Activated naive CD8-positive, alpha-beta T cell treated with anti-CD3 and anti-CD28 coated beads, Interleukin-2, amount 50 U/mL, for 24 hours (primary cell): ENCODE measurements at regions not wholly inside any gene's neighbourhood (a gene's known extent, or its start where the extent isn't known, plus 50 kb on each side); places are given as distances from the start of the nearest gene placed in this dataset.

ENCODE experiments used
- ATAC-seq: fragments of 150-1000 bp; cut with Tn5 transposase; one replicate; pipeline ENCODE4 v1.10.0; 2021
- DNase-seq: peaks from one replicate; pipeline ENCODE4 v3.0.0; 2021
- H3K27ac Mint-ChIP-seq: one replicate; pipeline ENCODE4 v1.8.0; 2021; ENCODE audit warnings: mild to moderate bottlenecking, mixed read lengths
- H3K27me3 Mint-ChIP-seq: one replicate; pipeline ENCODE4 v1.8.0; 2021; ENCODE audit warnings: mixed read lengths
- H3K36me3 Mint-ChIP-seq: one replicate; pipeline ENCODE4 v1.8.0; 2021; ENCODE audit warnings: low read depth, mixed read lengths
- H3K4me1 Mint-ChIP-seq: one replicate; pipeline ENCODE4 v1.8.0; 2021; ENCODE audit warnings: mixed read lengths
- H3K4me3 Mint-ChIP-seq: one replicate; pipeline ENCODE4 v1.8.0; 2021; ENCODE audit warnings: mild to moderate bottlenecking, moderate library complexity, mixed read lengths
- H3K9me3 Mint-ChIP-seq: one replicate; pipeline ENCODE4 v1.8.0; 2021; ENCODE audit warnings: mixed read lengths

DNA sequence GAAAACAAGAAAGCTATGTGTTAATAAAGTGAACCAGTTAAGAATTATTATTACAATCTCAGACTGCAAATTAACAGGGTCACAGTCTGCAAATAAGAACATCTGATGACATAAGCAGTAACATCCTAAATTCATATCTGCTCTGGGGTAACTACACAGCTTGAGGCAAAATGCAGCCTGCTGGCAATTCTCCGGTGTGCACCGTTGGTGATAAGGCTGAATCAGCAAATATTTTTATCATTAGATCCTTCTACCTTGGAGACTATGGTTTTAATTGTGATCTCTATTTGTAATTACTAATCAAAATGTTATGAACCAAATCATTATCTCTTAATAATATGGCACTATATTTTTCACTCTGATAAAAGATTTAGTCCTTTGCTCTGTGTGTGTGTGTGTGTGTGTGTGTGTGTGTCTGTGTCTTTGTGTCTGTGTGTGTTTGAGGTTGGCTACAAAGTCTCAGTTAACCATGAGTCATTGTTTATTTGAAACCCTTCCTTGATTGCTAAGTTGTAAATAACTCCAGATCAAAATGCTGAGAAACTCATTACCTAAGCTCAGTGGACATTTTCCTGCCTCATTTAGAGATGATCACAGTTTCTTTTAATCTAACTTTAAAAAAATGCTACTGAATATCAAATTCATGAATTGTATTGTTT lies 442.6 kb downstream of the GXYLT1 start:
- Mint-ChIP-seq H3K27me3 (no peaks in the 10 kb centered on the region), H3K27ac (no peak overlapping the region), H3K9me3 (no peaks in the 10 kb centered on the region), H3K36me3 (no peaks in the 10 kb centered on the region), H3K4me3 (no peak overlapping the region), H3K4me1 (no peaks in the 10 kb centered on the region)
- ATAC-seq (no peak), DNase-seq (no peak)

DNA sequence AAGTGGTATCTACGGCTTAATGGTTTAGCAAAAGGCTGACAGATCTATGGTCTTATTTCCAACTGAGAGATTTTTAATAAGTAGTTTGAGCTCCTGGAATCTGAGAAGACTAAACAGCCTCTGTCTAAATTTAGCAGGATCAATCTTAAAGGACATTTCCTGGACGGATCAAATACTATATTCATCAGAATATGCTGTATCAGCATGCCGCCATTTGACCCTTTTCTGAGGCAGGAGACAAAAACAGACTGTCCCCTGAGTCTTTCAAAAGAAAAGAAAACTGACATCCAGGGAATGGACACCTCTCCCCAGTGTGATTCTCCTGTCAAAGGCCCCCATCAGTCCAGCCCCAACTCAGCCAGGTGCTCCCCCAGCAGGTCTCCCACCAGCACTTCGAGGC lies 443.7 kb downstream of the GXYLT1 start:
- Mint-ChIP-seq H3K4me1 (no peaks in the 10 kb centered on the region), H3K36me3 (no peaks in the 10 kb centered on the region), H3K27ac (no peak overlapping the region), H3K4me3 (no peak overlapping the region), H3K9me3 (no peaks in the 10 kb centered on the region), H3K27me3 (no peaks in the 10 kb centered on the region)
- no peak for DNase-seq
- ATAC-seq = no peak

DNA sequence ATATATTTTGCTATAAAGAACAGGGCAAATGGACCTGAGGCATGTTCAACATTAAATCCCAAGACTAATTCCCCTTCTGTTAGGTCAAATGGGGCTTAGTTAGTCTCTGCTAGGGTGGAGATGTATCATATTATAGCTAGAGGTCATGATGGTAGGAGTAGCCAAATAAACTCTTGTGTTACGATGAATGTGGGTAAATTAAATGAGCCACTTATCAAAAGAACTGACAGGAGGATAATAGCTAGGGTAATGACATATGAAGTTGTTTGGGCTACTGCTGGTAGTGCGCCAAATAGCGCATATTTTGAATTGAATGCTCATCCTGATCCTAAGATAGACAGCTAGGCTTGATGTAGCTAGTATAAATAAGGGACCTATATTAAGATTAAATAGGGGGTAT lies 445.0 kb downstream of the GXYLT1 start:
- Mint-ChIP-seq H3K9me3 (no peaks in the 10 kb centered on the region), H3K27ac (no peak overlapping the region), H3K27me3 (no peaks in the 10 kb centered on the region), H3K4me3 (no peak overlapping the region), H3K4me1 (no peaks in the 10 kb centered on the region), H3K36me3 (no peaks in the 10 kb centered on the region)
- no peak for DNase-seq
- no peak for ATAC-seq

DNA sequence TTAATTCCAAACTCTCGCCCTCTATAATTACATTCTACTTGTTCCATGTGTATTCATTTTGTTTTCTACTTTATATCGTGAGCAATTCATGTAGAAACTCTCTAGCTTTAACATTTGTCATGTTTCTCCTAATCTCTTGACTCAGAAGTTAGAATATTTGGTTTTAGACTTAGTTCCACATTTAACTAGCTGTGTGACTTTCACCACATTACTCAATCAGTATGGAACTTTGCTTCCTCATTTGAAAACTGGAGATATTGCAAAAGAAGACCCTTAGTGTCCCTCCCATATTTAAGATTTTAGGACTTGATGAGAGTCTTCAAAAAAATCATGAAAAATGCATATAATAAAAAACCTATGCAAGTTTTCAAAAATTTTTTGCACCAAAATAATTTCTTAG lies 447.5 kb downstream of the GXYLT1 start:
- no peak overlapping the region for H3K27ac Mint-ChIP-seq
- ATAC-seq = no peak
- no peak overlapping the region for H3K4me3 Mint-ChIP-seq
- H3K4me1 Mint-ChIP-seq = no peaks in the 10 kb centered on the region
- H3K36me3 Mint-ChIP-seq = no peaks in the 10 kb centered on the region
- no peak for DNase-seq
- no peaks in the 10 kb centered on the region for H3K9me3 Mint-ChIP-seq
- peaks cover 1% of the 10 kb centered on the region for H3K27me3 Mint-ChIP-seq

DNA sequence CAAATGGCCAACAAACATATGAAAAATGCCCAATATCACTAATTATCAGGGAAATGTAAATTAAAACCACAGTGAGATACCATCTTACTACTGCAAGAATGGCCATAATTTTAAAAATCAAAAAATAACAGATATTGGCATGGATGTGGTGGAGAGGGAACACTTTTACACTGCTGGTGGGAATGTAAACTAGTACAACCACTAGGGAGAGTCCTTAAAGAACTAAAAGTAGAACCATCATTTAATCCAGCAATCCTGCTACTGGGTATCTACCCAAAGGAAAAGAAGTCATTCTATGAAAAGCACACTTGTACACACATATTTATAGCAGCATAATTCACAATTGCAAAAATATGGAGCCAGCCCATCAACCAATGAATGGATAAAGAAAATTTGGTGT lies 459.7 kb downstream of the GXYLT1 start:
- H3K36me3 Mint-ChIP-seq = no peaks in the 10 kb centered on the region
- no peak overlapping the region for H3K27ac Mint-ChIP-seq
- no peak for ATAC-seq
- H3K9me3 Mint-ChIP-seq = no peaks in the 10 kb centered on the region
- DNase-seq = no peak
- no peaks in the 10 kb centered on the region for H3K27me3 Mint-ChIP-seq
- H3K4me3 Mint-ChIP-seq = no peak overlapping the region
- H3K4me1 Mint-ChIP-seq = no peaks in the 10 kb centered on the region

DNA sequence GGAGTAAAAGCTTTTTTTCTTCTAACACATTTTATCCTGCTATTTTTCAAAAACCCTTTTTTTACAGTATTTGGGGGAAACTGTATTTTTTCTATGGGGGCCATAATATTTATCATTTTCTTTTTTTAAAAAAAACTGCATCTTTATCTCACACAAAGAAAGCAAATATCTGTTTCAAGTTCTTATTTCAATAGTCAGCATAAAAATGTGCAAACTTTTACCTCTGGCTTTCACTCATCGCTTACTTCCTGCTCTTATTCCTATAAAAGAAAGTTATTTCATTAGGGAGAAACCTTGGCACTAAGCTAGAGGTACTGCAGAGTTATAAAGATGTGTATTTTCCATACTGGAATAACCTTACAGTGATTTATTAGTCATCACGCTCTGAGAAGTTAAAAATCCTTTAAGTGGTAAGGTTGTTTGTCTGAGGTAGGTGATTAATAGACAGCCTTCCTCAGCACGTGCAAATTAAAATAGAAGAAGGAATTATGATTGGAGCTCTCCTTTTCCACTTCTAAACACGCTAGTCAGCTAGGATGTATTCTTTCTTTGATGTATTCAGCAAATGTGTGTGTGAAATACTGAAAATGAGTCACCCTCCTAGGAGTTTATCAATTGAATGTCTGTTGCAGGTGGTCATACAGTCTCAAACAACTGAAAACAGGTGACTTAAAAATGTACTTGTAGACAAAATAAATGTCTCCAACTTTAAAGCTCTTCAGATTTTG lies 461.0 kb downstream of the GXYLT1 start:
- Mint-ChIP-seq H3K27me3 (no peaks in the 10 kb centered on the region), H3K9me3 (peaks cover under 1% of the 10 kb centered on the region), H3K27ac (no peak overlapping the region), H3K36me3 (no peaks in the 10 kb centered on the region), H3K4me1 (no peaks in the 10 kb centered on the region), H3K4me3 (no peak overlapping the region)
- DNase-seq (no peak), ATAC-seq (no peak)

DNA sequence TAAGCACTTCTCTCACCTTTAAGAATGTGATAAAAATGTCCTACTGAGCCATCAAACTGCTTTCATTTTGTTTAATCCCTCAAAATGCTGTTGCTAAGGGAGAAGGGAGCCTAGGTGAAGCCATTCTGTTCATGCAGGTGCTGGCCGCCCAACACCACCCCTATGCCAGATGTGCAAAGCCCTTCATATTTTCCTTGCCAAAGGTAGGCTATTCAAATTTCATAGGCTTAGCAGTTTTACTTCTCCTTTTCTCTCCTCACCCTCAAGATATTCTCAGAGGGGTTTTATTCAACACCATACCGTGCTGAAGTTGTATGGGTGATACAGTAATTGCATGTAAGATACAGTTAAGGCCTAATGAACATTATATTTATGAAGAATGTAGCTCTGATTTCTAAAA lies 461.7 kb downstream of the GXYLT1 start:
- H3K9me3 Mint-ChIP-seq = peaks cover 5% of the 10 kb centered on the region
- no peak for ATAC-seq

DNA sequence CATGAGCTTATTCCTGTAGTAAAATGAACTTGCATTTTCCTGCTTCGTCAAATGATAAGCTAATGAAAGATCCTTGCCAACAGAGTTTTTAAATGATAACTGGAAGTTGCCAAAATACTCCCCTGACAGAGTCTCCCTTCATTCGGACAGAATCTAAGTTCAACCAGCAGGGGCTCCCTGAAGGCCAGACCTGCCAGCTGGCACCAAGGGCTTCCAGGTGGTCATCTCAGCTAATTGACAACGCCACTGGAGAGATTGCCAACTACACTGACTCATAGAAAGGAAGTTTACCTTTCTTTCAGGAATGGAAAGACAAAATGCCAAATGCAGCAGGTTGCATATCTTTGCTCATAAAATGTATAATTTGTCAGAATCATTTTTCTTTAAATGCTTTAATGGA lies 462.8 kb downstream of the GXYLT1 start:
- H3K9me3 Mint-ChIP-seq = peaks cover 5% of the 10 kb centered on the region

More for the DNA sequence above, 461.7 kb downstream of the GXYLT1 start:
- Mint-ChIP-seq H3K4me3 (no peak overlapping the region), H3K36me3 (no peaks in the 10 kb centered on the region), H3K4me1 (no peaks in the 10 kb centered on the region), H3K27ac (no peak overlapping the region), H3K27me3 (no peaks in the 10 kb centered on the region)
- DNase-seq = no peak

DNA sequence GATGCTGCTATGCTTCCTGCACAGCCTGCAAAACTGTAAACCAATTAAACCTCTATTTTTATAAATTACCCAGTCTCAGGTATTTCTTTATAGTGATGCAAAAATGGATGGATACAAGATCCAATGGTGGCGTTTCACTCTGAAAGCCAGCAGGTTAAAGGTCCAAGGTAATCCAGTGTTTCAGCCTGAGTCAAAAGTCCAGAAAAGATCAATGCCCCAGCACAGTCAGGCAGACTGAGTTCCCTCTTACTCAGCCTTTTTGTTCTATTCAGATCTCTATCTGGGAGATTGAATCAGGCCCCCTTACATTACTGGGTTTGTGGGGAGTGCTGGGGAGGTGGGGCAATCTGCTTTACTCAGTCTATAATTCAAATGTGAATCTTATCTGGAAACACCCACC lies 464.5 kb downstream of the GXYLT1 start:
- ATAC-seq = no peak
- DNase-seq = no peak
- H3K4me3 Mint-ChIP-seq = no peak overlapping the region
- no peaks in the 10 kb centered on the region for H3K4me1 Mint-ChIP-seq
- H3K27ac Mint-ChIP-seq = no peak overlapping the region
- H3K9me3 Mint-ChIP-seq = peaks cover 5% of the 10 kb centered on the region
- no peaks in the 10 kb centered on the region for H3K27me3 Mint-ChIP-seq
- no peaks in the 10 kb centered on the region for H3K36me3 Mint-ChIP-seq

More for the DNA sequence above, 462.8 kb downstream of the GXYLT1 start:
- no peak for DNase-seq
- Mint-ChIP-seq H3K4me3 (no peak overlapping the region), H3K27me3 (no peaks in the 10 kb centered on the region), H3K36me3 (no peaks in the 10 kb centered on the region), H3K4me1 (no peaks in the 10 kb centered on the region), H3K27ac (no peak overlapping the region)
- ATAC-seq = no peak

DNA sequence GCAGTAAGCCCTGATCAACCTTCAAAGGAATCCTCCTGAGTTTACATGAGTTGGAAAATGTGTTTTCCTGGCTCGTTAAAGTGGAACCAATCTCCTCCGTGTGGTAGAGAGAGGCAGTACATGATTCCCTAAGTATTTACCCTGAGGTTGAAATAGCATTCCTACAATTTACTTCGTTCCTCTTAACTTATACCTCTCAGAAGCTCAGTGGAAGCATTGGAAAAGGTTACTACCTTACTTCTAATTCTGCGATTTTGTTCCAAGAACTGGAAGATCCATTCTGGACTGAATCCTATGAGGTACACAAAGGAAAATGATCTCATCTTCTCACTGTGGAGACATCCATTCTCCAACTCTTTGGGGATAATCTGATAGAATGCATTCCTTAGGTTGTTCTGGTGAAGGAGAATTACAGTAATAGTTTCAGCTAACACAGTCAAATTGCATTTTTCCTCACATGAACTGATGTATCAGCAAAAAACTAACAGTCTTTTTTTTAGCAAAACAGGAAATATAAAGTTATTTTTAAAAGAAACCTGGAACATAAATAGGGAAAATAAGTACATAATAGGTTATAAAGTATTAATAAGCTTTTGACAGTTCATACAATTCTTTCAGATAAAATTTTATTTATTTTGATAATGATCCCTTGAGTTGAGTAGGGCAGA lies 475.6 kb downstream of the PDZRN4 start:
- Mint-ChIP-seq H3K4me1 (no peaks in the 10 kb centered on the region), H3K36me3 (no peaks in the 10 kb centered on the region), H3K9me3 (no peaks in the 10 kb centered on the region), H3K27me3 (no peaks in the 10 kb centered on the region), H3K4me3 (no peak overlapping the region), H3K27ac (no peak overlapping the region)
- ATAC-seq (no peak), DNase-seq (no peak)

DNA sequence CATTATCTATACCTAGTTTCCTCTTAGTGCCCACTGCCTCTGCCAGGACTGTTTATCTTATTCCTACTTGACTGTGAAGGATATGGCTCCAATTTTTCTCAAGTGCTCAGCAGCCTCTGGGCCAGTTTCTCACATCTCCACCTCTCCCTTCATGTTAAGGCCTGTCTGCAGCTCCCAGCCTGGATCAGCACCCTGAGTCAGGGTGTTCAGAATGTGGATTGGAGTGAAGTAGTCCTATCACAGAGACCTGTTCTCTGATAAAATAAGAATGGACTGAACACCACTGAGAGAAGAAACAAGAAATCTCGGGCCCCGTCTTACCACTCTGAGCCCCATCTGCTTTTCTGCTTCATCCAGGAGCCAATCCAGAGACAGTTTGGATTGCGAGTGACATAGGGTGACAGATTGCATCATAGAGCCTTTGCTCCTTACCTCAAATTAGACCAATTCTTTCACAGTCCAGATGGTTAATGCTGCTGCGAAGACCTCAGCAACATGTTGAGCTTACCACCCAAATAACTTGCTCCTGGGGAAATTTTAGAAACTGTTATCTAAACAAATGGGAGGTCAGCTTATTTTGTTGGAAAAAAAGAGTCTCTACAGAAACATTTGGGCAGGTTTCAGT lies 473.1 kb downstream of the PDZRN4 start:
- no peaks in the 10 kb centered on the region for H3K36me3 Mint-ChIP-seq
- no peak for DNase-seq
- no peak overlapping the region for H3K4me3 Mint-ChIP-seq
- H3K27ac Mint-ChIP-seq = no peak overlapping the region
- H3K9me3 Mint-ChIP-seq = no peaks in the 10 kb centered on the region
- no peak for ATAC-seq
- H3K27me3 Mint-ChIP-seq = no peaks in the 10 kb centered on the region
- no peaks in the 10 kb centered on the region for H3K4me1 Mint-ChIP-seq

DNA sequence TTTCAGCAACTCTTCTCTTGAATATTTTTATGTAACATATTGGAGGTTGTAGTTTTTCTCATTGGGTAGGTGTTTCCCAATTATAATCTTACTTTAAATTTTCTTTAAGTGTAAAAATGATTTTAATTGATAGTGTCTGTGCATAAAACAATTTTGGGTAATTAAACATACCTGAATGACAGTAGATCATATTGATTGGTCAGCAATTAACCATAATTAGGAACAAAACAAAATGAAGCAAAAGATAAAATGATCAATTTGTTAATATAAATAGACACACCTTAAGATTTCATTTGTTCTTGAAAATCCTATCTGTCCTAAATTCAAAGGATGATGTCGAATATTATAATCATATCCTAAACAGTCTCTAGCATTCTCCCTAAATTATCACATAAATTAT lies 468.3 kb downstream of the PDZRN4 start:
- H3K4me3 Mint-ChIP-seq = no peak overlapping the region
- H3K4me1 Mint-ChIP-seq = no peaks in the 10 kb centered on the region
- DNase-seq (no peak), ATAC-seq (no peak)
- no peaks in the 10 kb centered on the region for H3K9me3 Mint-ChIP-seq
- H3K27ac Mint-ChIP-seq = no peak overlapping the region
- no peaks in the 10 kb centered on the region for H3K36me3 Mint-ChIP-seq
- no peaks in the 10 kb centered on the region for H3K27me3 Mint-ChIP-seq

DNA sequence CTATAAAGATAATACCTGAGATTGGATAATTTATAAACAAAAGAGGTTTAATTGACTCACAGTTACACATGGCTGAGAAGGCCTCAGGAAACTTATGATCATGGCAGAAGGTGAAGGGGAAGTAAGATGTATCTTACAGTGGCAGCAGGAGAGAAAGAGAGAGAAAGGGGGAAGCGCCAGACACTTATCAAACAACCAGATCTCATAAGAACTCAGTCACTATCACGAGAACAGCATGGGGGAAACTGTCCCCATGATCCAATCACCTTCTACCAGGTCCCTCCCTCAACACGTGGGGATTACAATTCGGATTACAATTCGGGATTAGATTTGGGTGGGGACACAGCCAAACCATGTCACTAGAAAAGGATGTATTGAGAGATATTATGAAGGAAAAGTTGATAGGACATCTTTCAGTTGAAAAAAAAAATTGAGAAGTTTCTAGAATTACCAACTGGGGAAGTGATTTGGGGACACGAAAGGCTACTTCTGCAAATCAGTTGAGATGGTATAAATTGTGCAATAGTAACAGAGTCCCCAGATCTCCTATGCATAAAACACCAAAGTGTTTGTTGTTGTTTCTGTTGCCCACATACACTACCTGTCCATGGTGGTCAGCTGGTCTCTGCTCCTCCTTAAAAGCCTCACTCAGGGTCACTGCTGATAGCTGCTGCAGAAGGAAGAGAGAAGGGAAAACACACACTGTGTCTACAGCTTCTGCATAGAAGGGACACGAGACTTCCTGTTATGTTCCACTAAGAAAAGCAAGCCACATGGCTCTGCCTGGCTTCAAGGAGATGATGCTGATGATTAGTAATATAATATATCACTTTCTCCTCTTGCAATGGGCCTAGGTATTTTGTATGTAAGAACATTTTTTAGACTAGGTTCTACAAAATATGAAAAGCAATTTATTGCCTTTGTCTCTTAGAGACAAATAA lies 465.5 kb downstream of the PDZRN4 start:
- H3K4me1 Mint-ChIP-seq = no peaks in the 10 kb centered on the region
- ATAC-seq = no peak
- DNase-seq = no peak
- H3K27ac Mint-ChIP-seq = no peak overlapping the region
- no peaks in the 10 kb centered on the region for H3K9me3 Mint-ChIP-seq
- H3K36me3 Mint-ChIP-seq = no peaks in the 10 kb centered on the region
- H3K27me3 Mint-ChIP-seq = no peaks in the 10 kb centered on the region
- no peak overlapping the region for H3K4me3 Mint-ChIP-seq

DNA sequence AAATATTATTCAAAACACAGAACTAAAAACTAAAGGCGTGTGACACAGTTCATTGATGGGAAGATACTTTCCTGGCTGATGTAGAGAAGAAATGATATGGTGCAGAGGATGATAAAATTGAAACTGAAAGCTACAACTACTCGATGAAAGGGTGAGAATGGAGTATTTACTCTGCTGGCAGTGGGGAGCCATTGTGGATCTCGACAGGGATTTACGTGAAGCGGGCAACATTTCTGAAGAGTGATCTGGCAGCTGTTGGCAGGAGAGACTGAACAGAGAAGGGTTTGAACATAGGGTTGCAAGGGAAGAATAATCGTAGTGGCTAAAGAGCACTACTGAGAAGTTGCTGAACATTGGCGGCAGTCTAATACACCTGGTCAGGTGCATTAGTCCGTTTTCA lies 464.9 kb downstream of the PDZRN4 start:
- ATAC-seq (no peak), DNase-seq (no peak)
- H3K27ac Mint-ChIP-seq = no peak overlapping the region
- H3K36me3 Mint-ChIP-seq = no peaks in the 10 kb centered on the region
- no peaks in the 10 kb centered on the region for H3K4me1 Mint-ChIP-seq
- no peak overlapping the region for H3K4me3 Mint-ChIP-seq
- no peaks in the 10 kb centered on the region for H3K27me3 Mint-ChIP-seq
- H3K9me3 Mint-ChIP-seq = no peaks in the 10 kb centered on the region
